NCI-H146 (cell line): ENCODE measurements at regions not wholly inside any gene's neighbourhood (a gene's known extent, or its start where the extent isn't known, plus 50 kb on each side); places are given as distances from the start of the nearest gene placed in this dataset.
"Not testable (repeated sequence)": the region's sequence is repeated elsewhere in the genome, so short reads cannot be mapped to it uniquely, and the experiment has no call there.

ENCODE experiments used
- DNase-seq: peaks from one replicate; lab custom pipeline; 2025; lab: John Stamatoyannopoulos, UW

DNA sequence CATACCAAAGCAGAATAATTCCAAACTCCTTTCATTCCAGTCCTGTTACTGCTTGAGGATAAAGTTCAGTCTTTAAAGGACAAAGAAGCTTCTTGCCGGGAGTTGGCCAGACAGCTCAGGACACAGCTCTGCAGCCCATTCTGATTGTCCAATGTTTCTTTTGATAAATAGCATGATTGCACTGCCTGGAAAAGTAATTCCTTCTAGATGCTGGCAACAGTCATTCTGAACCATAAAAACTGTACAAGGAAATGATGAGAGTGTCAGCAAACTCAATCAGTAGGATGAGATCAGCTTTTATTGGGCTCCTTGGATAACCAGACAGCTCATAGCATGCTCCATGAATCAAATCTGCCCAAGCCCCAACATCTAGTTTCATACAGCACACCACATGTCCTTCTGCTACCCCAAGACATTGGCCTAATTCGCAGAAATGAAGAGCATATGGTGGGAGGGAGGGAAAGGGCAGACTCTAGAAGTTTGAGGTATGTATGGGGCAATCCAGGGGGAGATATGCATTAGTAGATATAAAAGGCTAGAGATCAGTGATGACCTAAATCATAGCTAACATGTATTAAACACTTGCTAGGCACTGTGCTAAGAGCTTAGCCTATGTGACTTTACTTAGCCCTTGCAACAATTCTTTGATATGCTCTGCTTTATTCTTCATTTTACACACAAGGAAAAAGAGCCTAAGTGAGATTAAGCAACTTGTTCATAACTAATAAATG lies 219.9 kb upstream of the NREP start:
- DNase-seq = no peak

DNA sequence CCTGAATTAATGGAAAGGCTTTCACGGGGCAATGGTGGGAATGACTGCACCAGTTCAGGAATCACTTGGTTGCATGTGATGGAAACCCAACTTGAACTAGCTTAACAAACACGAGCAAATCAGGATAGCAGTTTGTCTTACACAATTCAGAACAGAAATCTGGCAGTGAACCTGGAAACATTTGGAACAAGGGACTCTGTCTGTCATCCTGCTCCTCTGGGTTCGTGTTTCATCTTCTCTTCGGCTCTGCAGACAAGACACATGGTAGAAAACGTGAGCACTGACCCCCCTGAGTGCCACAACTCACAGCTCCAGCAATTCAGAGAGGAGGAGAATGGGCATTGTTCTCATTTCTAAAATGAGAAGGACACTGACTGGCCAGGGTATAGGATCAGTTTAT lies 218.1 kb upstream of the NREP start:
- no peak for DNase-seq

DNA sequence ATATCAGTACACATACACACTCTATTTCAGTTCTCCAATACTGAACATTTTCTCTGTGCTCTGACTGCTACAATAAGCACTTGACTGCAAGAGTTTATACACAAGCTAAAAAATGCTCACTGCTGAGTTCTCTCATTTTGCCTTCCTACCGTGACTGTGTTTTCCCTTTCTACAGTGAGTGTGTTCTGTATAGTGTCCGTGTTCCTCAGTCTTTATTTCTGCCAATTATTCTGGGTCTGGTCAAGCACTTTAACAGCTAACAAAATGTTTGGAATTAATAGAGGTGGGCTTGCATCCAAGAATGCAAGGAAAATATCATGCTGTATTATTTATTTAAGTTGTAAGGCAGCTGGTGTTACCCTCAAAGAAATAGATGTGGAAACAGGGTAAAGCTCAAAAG lies 217.0 kb upstream of the NREP start:
- no peak for DNase-seq

DNA sequence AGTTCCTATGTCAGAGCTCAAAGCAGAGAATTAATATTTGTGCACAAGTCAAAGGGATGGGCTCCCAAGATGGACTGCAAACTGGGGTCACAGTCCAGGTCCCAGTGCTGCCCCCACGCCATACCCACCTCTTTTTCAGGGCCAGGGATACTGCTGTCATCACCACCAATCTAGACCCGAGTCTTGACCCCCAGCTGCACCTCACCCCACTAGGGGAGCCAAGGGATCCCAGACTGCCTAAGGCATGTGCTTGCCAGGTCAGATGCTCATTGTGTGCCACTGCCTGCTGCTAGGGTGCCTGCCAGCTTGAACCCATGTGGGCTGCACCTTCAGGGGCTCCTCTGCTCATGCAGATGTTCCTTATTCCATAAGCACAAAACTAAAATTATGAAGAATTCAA lies 215.6 kb upstream of the NREP start:
- DNase-seq = no peak

DNA sequence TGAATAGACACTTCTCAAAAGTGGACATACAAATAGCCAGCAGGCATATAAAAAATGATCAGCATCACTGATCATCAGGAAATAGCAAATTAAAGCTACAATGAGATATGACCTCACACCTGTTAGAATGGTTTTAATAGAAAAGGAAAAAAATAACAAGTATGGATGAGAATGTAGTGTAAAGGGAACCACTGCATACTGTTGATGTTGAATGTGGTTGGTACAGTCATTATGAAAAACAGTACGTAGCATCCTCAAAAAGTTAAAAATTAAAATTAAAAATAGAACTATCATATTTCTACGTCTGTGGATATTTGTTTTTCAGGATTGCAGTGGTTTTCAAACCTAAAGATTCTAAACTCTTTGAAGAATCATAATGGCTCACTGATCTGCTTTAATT lies 215.1 kb upstream of the NREP start:
- DNase-seq = no peak

DNA sequence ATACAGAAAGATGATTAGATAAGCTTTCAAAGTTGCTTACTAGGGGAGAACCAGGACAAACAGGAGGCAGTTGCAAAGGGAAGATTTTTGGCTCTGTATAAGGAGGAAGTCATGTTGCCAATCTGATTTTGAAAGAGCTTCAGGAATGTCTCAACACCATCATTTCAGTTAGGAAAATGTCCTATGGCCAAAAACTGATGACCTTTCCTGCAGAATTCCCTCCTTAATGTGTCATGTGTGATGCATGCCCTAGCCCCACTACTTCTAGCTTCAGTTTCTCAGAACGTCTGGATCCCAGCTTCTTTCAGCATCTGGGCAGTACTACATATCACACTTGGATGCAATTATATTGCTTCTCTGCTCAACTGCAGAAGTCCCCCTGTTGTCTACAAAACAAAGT lies 211.5 kb upstream of the NREP start:
- no peak for DNase-seq

DNA sequence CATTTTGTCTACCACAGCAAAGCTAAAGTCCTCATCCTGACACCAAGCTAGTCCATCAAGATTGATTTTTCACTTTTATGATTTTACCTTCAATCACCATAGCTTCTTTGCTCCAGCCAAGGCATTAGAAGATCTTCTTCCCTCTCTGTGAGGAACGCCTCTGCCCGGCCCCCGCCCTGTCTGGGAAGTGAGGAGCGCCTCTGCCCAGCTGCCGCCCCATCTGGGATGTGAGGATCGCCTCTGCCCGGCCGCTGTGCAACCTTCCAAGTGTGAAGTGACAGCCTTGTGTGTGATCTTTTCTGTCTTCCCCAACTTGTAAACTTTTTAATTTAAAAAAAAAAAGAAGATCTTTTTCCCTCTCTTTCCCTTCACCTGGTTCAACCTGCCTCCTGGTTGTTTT lies 210.5 kb upstream of the NREP start:
- DNase-seq = no peak

DNA sequence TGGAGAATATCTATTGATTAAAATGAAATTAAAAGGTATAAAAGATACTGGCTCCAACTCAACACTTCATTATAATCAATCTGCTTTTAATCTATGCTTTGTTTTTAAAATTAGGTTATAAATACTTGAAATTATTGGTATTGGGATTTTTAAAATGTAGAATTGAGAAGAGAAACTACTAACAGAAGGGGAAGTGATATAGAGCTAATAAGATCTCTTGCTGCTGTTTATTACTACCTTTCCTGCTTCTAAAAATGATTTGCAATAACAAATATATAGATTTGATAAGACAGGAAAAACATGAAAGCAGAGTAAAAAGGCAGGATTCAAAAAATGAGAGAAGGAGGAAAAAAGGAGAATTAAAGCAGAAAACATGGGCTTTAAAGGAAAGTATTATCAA lies 209.3 kb upstream of the NREP start:
- DNase-seq = no peak

DNA sequence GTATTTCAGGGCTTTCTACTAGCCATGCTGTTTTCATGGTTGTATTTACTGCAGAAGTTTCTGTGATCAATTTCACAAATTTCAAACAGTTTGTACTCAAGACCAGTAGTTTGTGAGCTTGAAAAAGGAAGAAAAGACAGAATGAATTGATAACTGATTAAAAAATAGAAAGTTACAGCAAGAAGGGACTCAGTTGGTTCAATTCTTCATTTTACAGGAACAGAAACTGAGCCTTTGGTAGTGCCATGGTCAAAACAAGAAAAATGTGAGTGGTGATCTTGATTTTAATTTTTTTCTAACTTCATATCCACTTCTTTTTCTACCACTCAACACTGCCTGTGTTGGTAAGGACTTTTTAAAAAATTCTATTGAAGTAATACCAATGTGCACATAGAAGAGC lies 206.6 kb upstream of the NREP start:
- no peak for DNase-seq

DNA sequence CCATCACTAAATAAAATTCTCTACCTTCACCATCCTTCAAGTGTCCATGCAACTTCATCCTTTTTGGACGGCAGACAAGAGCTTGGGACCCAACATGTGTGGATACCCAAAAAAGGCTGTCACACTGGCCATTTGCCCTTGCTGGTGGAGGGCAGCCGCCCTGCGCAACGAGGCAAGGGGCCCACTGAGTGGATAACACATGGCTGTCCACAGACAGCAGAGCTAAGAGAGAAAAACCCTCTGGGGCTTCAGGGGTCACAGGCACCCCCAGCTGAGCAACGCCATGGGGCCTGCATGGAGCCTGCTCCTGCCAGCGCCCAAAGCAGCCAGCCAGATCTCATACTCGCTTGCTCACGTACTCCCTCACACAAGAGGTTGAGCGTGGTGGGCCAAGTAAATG lies 205.9 kb upstream of the NREP start:
- DNase-seq = no peak

DNA sequence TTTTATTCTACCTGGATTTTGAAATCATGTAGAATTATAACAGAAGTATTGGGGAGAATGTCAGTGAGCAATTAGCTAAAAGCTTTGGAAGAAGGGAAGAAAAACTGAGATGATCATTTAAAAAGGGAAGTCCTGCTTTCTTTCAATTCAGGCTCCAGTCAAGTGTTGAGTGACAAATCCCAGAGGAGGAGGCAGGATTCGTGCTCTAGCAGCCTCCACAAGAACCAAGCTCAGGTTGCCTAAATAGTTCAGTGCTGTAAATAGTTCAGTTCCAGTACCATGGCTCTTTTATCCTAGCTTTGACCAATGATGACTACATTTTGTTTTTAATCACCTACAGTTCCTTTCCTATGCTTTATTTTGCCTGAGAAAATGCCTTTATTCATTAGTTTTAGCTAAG lies 204.9 kb upstream of the NREP start:
- DNase-seq = no peak

DNA sequence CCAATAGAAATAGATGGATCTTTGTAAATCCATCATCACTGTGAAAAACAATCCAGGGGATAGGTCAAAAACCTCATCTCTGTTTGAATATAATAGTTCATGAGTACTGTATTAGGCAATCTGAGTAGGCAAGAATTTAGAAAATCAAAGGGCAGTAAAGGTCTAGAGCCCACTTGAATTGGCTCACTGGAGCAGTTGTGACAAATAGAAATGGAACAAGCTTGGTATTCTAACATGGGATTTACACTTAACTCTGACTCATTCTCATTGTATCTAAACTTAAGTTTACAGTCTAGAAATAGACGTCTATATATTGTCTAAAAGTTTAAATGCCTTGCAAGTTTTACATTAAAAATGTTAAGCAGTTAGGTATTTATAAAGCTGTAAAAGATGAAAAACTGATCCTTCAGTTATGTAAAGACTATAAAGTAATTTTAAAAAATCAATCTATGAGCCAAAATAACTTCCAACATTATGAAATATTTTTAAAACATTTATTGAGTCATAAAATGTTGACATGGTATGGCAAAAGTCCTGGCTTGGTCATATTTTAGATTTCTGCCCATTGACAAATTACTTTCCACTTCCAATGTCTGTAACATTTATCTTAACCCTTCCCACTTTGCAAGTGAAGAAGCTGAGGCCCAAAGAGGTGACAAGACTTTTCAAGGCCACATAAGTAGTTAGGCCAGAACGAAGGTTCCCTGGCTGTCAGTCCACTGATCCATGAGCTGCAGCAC lies 203.7 kb upstream of the NREP start:
- no peak for DNase-seq

DNA sequence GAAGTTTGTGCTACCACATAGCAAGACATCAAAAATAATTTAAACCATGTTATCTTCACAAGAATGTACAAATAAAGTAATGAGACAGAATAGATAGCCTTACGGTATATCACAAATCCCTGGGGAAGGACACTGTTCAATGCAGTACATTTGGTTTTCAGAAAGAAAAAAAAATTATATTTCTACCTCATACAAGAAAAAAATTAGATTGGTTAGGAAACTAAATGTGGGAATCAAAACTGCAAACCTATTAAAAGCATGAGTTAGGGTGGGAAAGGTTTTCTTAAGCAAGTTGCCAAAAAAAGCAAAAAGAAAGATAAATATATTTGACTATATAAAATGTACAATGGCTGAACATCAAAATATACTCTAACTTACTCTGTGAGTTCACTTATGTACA lies 201.9 kb upstream of the NREP start:
- no peak for DNase-seq

DNA sequence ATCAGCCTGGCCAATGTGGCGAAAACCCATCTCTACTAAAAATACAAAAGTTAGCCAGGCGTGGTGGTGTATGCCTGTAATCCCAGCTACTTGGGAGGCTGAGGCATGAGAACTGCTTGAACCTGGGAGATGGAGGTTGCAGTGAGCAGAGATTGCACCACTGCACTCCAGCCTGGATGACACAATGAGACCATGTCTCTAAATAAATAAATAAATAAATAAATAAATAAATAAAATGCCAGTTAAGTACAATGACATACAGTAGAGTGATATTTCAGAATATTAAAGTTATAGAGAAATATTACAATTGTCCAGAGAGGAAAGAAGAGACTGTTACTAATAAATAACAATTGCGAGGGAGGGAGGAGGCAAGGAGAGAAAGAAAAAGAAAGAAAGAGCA lies 199.8 kb upstream of the NREP start:
- not testable (repeated sequence) for DNase-seq

DNA sequence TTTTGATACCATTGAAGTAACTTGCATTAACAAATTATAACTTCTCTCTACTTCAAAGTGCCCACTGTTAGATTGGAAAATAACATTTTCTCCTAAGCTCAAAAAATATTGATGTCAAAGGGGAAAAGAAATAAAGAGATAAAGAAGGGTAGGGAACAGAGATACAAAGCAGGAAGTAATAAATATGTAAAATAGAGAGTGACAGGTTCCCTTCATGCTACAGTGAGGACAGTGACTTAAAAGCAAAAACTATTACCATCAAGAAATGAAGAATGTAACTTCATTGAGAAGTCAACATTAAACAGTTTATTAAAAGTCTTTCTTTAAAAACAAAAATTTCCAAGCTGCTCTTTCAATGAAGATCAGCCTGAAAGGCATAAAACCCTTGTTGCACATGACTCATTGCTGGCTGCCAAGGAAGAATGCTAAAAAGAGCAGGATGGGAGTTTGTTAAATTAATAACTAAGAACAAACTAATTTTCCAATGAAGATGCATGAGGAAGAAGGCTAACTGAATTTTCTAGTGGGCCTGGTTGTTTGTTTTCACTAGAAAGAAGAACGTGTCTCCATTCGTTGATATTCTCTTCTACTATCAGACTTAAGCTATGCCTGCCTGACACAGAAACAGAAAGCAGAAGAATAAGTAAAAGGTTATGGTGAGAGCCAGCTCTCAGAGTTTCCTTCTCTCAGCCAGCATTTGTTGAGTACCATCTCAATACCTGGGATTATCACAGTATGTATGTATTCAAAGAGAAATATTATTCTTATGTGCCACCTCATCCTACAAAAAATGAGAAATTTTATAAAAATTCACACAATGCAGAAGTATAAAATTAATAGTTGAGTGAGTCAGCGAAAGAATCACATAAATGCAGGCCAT lies 197.8 kb upstream of the NREP start:
- DNase-seq = no peak

DNA sequence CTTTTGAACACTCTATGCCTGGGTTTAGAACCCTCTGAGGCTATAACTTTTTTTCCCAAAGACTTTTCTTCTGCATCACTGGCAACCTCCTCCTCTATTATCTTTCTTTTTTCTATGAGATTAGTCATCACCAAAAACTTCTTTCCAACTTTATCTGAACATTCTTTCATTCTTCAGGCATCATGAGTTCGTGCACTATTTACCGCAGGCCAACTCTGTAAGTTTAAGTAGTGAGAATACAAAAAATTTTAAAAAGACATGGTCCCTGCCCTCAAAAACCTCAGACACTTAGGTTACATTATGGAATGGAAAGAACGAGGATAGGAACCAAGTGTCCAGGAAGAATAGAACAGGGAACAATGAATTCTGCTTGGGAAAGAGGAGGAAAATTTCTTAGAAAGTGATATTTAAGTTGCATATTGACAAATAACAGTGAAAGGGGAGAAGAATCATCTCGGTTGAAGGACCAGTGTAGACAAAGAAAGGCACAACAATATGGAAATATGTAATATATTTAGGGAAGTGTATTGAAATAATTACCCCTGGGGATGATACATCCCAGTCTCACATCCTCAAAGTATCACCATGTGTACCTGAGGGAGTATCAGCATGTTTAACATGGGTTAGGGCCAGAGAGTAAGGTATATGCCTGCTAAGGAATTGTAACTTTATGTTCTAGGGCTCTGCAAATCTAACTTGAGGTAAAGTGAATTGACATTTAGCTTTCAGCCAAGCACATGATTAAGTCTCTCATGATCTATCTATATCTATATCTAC lies 196.5 kb upstream of the NREP start:
- DNase-seq = no peak

DNA sequence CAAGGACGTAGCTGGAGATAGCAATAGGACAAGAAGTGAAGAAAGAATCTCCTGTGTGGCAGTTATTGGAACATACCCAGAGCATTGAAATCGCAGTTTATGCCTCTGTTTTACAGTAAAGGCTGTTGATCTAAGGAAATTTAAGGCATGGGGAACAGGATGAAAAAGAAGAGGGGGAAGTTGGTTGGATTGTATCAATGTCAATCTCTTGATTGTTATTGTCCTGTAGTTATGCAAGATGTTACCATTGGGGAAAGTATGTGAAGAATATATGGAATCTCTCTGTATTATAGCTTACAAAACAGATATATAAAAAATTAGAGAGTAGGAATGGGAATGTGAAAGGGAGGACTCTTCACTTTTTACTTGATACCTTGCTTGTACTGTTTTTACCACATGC lies 195.6 kb upstream of the NREP start:
- DNase-seq = no peak

DNA sequence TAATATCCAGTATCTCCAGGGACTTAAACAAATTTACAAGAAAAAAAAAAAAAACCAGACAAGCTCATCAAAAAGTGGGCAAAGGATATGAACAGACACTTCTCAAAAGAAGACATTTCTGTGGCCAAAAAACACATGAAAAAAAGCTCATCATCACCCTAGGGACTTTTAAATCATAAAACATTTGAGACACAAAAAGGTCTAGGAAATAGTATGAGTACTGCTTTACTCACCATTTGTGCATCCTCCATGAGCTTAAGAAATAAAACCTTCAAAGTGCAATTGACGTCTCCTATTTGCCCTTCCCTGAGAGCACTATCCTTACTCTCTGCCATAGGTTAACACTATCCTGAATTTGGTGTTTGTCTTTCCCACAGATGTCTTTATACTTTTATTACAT lies 193.7 kb upstream of the NREP start:
- no peak for DNase-seq

DNA sequence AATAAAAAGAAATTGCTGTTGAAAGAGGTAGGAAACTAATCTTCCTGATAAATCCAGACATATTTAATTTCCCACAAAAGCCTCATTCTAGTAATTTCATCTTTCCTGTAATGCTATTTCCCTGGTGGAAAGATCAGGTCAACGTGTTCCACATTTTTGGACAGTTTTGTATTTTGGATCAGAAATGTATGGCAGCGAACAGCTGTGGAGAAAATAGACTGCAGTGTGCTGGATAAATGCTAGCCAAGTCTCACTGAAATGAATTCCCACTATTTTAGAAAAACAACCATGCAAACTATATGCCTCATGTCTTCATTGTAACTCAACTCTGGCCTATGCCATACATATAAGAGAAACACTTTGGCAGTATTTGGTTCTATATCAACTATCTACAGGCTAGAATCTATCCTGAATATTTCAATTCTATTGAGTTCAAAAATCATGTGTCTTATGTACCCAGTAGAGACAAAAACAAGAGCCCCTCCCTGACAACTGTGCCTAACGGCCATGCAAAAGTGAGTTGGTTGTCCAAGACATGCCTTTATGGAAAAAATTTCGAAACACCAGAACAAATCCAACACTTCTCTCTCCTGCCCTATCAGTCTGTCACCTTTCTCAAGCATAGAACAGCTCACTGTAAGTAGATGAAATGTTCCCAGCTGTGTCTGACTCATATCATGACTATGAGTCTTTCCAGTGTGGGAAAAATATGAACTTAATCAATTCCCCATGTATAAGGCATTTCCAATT lies 191.3 kb upstream of the NREP start:
- DNase-seq = no peak

DNA sequence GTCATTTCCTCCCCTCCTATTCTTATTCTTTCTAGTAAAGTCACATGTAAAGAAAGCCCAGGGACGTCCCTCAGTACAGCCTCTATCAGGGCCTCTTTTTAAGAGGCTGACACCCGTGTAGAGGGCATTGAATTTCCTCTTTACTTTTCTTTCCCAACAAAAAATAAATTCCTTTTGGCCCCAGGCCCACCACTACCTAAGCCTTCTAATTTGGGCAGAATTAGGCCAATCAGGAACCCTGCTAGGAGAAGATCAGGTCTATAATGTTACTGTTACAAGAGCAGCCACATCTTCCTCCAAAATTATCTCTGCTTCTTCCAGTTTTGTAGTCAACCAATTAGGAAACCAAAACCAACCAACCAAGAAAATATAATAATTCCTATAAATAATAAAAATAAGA lies 189.6 kb upstream of the NREP start:
- DNase-seq = no peak

DNA sequence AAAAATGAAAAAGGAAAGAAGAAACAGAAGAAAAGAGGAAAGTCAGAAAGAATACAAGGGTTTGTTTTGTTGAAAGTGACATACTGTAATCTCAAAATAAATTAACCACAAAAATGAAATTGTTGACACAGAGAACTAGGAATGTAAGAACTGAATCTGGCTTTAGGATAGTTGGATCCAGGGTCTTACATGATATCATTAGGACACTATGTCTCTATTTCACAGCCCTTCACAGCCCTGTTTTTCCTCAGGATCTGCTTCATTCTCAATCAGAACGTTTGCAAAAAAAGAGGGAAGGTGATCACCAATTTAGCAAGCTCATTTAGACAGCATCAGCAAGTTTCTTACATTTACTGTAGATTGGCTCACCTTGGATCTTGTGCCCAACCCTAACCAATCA lies 188.5 kb upstream of the NREP start:
- no peak for DNase-seq
